ENCODE measurements at regions not wholly inside any gene's neighbourhood (a gene's known extent, or its start where the extent isn't known, plus 50 kb on each side); places are given as distances from the start of the nearest gene placed in this dataset.

- DNase-seq, result no peak
Observed at GRCh38 chr7:33701927-33702326, 203.4 kb upstream of the BMPER start.

DNA sequence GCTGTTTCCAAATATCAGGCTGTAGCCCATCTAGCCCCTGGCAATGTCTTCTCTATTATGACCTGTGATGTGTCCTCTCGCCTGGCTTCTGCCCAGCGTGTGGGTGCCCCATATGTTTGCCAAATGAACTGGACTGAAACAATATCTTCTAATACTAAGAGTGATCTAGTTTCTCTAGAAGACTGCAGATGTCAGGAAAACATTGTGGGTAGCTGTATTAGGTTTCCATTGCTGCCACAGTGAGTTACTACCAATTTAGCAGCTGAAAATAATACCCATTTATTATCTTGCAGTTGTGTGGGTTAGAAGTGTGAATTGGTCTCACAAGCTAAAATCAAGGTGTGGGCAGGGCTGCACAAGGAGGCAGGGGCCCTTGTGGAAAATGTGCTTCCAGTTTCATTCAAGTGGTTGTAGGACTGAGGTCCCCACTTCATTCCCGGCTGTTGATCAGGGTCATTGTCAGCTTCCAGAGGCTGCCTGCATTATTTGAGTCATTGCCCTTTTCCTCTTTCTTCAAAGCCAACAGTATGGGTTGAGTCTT is 202.8 kb upstream of the BMPER start:
- DNase-seq, result no peak

DNA sequence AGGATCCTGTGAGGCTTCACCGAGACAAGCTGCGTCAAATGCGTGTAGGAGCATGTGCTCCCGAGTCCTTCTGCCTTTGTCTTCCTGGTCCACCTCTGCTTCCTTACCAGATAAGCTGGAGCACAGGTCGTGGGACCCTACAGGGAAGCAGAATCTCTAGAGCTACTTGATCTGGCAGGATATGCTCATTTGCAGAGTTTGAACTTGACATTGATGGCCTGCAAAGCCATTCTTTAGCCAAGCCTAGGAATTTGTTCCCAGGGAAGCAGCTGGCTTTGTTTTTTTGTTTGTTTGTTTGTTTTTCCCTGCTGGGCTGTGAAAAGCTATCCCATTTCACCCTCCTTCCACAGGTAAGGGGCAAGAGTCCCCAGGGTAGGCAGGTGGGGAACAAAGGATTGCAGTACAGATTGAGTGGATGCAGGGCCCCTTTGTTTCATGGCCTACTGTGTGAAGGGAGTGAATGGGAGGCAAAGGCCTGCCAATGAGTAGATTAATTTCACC is 200.0 kb upstream of the BMPER start:
- DNase-seq, result no peak

GRCh38 chr7:33706186-33706585 is 199.2 kb upstream of the BMPER start:
- no peak for DNase-seq

- no peak for DNase-seq
Observed at GRCh38 chr7:33706771-33707200, 198.6 kb upstream of the BMPER start.

DNA sequence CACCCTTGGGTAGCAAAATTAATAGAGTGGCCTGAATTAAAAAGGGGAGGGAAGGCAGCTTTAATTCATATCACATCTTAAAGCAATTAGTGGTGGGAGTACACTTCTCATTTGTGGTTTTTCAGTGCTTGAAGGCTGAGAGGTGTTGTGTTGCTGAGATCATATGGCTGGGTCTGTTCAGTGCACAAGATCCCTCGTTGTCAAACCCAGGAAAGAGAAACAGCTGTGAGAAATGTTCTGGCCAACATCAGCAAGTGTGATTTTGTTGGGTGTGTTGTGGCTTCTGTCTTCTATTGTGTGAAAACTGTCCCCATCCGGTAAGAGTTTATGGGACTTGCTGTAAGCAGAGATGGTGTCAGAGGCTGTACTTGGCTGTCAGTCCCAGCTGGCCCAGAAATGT is 197.9 kb upstream of the BMPER start:
- no peak for DNase-seq

GRCh38 chr7:33710608-33711007 is 194.7 kb upstream of the BMPER start:
- DNase-seq, result no peak

DNA sequence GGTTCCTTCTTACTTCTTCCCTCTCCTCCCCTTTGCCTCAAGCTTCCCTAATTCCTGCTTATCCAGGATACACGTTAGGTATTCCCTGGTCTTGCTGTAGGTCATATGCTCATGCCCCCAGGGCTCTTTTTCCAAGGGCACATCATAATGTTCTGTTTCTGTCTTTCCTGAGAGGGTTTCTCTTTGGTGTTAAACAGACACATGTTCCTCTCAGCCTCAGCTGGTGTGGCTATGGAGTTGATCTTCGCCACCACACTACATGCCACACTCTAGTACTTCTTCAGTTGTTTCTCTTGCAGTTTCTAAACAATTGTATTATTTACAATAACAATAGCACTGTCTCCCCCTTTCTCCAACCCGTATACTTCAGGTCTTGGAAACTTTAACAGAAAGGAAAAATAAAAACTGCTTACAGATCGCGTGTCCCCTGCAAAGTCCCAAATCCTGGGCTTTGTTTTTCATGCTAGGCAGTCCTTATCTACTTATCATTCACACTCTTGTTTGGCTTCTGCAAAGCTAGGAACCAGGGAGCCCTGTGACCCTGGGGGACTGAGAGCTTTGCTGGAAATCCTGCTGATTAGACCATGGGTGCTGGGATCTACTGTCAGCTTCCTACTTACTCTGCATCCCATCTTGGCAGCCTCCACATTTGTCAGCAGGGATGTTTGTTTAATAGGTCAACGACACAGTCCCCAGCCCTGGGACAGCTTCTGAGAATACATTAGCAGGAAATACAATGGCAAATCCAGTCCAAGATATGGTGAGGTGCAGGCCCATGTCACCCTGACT is 193.9 kb upstream of the BMPER start:
- DNase-seq, result no peak

DNA sequence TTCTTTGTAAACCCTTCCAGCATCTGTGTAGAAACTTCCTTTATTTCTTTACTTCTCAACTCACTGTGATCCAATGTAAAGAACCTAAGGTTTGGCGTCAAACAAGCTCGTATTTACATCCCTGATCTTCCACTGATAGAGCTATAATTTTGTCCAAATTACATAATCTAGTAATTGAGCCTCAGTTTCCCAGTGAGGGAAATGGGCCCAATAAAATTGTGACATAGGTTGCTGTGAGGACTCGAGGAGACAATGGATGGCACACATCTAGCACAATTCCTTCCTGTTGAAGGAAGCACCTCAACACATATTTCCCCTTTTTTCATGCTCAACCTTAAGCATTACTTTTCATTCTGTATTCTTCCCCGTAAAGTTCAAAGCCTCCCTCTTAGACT is 193.3 kb upstream of the BMPER start:
- DNase-seq, result no peak

- DNase-seq, result no peak
Observed at GRCh38 chr7:33714208-33714607, 191.1 kb upstream of the BMPER start.

- no peak for DNase-seq
Observed at GRCh38 chr7:33716581-33717477, 188.5 kb upstream of the BMPER start.

GRCh38 chr7:33719059-33719581 is 186.2 kb upstream of the BMPER start:
- no peak for DNase-seq

DNA sequence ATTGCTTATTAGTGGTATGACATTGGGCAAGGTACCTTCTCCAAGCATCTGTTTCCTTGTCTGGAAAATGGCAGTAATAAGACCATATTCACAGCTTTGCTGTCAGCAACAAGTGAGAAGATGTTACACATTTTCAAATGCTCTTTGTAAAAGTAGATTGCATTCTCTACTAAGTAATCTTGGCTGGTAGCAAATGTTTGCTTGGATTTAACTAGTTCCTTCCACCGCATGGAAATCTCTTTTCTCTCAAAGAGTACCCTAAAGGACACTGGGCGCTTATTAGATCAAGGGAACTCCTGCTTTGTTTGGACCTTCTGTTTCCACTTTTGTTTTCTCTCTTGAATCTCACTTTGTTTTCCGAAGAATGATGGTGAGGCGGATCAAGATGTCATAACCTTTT is 185.2 kb upstream of the BMPER start:
- DNase-seq, result no peak

GRCh38 chr7:33720870-33721269 is 184.5 kb upstream of the BMPER start:
- no peak for DNase-seq

DNA sequence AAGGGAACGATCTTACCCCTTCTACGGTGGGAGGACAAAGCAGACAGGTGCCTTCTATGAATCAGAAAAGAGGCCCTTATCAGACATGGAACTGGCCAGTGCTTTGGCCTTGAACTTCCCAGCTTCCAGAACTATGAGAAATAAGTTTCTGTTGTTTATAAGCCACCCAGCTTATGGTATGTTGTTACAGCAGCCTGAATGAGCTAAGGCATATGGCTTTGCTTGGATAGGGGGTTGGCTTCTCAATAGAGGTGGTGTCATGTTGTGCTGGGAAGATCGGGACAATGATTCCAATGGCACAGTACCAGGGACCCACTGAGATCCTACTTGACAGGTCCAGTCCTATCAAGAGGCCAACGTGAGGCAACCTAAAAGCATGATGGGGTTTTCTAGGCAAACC is 183.4 kb upstream of the BMPER start:
- DNase-seq, result no peak

DNA sequence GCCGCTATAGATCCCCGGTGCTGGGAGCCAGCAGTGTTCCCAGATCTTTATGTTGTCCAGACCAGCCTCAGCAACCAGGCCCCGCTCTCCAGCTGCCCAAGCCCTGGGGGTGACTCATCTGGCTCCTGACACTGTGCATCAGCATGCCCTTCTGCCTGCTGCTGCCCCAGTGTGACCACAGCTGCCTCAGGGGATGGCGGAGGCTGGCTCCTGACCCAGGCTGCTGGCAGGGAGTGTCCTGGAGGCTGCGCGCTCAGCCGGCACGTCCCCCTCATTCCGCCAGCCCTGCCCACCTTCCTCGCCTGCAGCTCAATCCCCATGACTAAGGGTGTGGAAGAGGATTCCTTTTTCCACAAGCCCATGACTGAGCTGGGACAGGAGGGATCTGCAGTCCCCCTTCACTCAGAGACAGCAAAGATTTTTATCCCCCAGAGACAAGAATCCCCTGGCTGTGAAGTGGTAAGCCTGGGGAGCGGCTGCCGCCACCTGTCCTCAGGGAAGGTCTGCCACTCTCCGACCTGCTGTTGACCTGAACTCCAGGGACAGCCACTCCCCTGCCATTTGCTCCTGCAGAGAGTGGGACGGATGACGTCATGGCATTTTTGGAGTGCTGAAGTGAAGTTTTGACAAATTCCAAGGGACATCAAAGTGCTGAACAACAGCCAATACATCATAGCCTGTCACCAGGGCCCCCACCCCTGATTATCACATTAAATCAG is 182.8 kb upstream of the BMPER start:
- DNase-seq, result no peak

DNA sequence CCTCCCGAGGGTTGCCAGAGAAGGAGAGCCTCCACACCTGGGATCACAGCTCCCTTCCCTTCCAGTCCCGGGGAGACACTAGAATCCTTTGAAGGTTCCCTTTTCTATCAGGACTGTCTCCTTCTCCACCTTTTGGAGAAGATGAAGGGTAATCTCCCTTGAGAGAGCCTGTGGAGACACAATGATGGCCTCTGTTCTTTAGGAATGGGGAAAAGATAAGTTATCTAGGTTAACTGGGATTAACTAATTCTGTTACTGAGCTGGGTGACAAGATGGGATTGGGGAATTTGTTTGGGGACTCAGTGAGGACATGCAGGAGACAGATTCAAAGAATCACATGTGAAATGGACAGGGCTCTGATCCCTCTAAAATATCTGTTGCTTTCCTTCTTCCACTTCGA is 181.1 kb upstream of the BMPER start:
- DNase-seq, result no peak

DNA sequence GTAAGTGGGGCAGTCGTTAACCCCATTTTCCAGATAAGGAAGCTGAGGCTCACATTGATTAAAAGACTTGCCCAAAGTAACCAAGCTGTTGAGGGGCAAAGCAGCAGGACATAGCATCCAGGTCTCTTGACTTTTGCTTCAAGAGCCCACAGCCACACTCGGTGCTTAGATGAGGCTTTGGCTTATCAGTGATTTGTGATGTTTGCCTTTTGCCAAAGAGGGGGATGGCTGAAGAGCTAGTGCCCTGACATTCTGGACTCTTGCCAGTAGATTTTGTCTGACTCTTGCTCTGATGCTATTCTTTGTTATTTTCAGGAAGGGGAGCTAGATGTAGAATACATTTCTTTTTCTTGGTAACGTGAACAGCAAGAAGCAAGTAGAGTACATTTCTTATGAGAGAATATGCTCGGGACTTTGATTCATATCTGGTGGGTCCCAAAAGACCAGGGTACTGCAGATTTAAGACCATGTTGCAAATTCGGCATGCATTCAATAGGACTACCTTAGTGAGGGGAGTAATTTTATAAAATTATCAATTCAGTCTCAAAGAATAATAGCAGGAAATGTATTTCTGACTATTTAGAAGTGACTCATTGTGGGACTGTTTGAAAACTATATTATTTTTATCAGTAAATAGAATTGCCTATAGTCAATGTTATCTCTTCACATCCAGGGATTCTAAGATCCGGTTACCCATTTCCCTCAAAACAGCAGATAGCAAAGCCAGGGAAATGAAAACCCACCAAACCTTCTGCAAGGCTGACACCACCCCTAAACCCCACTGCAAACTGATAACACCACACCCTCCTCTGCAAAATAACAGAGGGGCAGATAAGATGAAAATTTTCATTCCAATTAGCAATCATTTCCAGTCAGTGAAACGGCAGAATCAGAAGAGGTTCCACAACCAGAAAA is 180.0 kb upstream of the BMPER start:
- no peak for DNase-seq

DNA sequence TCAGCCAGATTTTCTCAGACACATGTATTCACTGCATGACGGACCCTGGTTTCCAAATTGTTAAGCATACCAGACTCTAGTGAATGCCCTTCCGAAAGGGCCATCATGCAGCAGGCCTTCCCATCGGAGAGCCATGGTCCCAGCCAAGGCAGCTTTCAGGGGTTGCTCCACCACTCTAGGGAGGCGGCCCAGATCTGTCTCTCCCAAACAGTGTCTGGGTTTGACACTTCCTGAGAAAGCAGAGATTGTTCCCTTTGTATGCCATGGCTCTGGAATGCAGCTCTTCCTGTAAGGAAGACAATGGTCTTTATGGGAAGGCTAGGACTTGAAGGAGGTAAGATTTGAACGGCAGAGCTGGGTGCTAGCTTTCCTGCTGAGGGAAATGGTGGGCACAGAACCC is 178.8 kb upstream of the BMPER start:
- DNase-seq, result no peak

DNA sequence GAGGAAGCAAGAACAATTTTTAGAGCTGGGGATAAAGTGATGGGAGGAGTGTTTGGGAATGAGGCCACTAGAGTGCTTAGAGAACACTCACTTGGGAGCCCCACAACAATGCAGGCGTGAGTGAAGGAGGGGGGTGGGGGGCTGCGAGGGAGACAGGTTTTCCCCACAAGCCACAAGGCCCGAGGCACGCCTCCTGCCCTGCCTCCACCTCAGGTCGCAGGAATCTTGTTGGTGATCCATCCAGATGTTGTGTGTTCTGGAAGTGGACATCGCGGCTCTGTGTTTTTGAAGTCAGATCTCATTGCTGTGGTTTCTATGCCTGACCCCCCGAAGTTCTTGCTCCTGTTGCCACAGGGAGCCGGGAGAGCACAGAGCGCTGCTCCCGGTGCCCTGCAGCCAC is 178.0 kb upstream of the BMPER start:
- no peak for DNase-seq

GRCh38 chr7:33728873-33729551 is 176.3 kb upstream of the BMPER start:
- DNase-seq, result no peak

Measured in KG1 (cell line).